GM06990 (cell line): ENCODE measurements at regions not wholly inside any gene's neighbourhood (a gene's known extent, or its start where the extent isn't known, plus 50 kb on each side); places are given as distances from the start of the nearest gene placed in this dataset.

Experiments
- DNase-seq: peaks from one replicate; pipeline ENCODE4 v3.0.0-alpha.2; 2011; ENCODE audit not compliant: insufficient read length; ENCODE audit errors: extremely low read depth
- H3K27me3 ChIP-seq: replicated peaks from 2 replicates; pipeline ENCODE4 v1.6.0; 2011; ENCODE audit warnings: low read length; ENCODE audit not compliant: control insufficient read depth, insufficient read depth
- H3K36me3 ChIP-seq: 2 replicates; pipeline ENCODE4 v1.5.1; 2011; ENCODE audit warnings: low read length; ENCODE audit not compliant: control insufficient read depth, insufficient read depth
- H3K4me3 ChIP-seq: replicated peaks from 2 replicates; pipeline ENCODE4 v1.5.1; 2011; ENCODE audit warnings: low read depth, mild to moderate bottlenecking, control low read depth, low read length
- CTCF ChIP-seq: IDR thresholded peaks from 2 replicates; pipeline ENCODE4 v1.5.1; 2011; ENCODE audit warnings: low read length, control low read depth, mild to moderate bottlenecking, inconsistent platforms; ENCODE audit not compliant: insufficient read depth, poor library complexity, severe bottlenecking

- no peak for DNase-seq
- H3K36me3 ChIP-seq, result no peaks in the 10 kb centered on the region
- no peaks in the 10 kb centered on the region for H3K27me3 ChIP-seq
- no peak for TF ChIP-seq CTCF
- no peak overlapping the region for H3K4me3 ChIP-seq
Observed at GRCh38 chr12:129959889-129960288, 56.1 kb upstream of the TMEM132D start.

- no peaks in the 10 kb centered on the region for H3K36me3 ChIP-seq
- no peak overlapping the region for H3K4me3 ChIP-seq
- no peak for DNase-seq
- no peaks in the 10 kb centered on the region for H3K27me3 ChIP-seq
- no peak for TF ChIP-seq CTCF
Observed at GRCh38 chr12:129961091-129961490, 57.3 kb upstream of the TMEM132D start.

- TF ChIP-seq CTCF, result no peak
- no peaks in the 10 kb centered on the region for H3K36me3 ChIP-seq
- H3K4me3 ChIP-seq, result no peak overlapping the region
- no peak for DNase-seq
- no peaks in the 10 kb centered on the region for H3K27me3 ChIP-seq
Observed at GRCh38 chr12:129961856-129962255, 58.0 kb upstream of the TMEM132D start.

- DNase-seq, result no peak
- Histone ChIP-seq H3K4me3 (no peak overlapping the region), H3K36me3 (no peaks in the 10 kb centered on the region), H3K27me3 (no peaks in the 10 kb centered on the region)
- no peak for TF ChIP-seq CTCF
Observed at GRCh38 chr12:129964300-129964699, 60.5 kb upstream of the TMEM132D start.

- TF ChIP-seq CTCF, result no peak
- no peak overlapping the region for H3K4me3 ChIP-seq
- no peaks in the 10 kb centered on the region for H3K27me3 ChIP-seq
- H3K36me3 ChIP-seq, result no peaks in the 10 kb centered on the region
- DNase-seq, result no peak
Observed at GRCh38 chr12:129964826-129965457, 61.1 kb upstream of the TMEM132D start.
